Activated CD8-positive, alpha-beta memory T cell treated with anti-CD3 and anti-CD28 coated beads for 24 hours (primary cell): ENCODE measurements at regions not wholly inside any gene's neighbourhood (a gene's known extent, or its start where the extent isn't known, plus 50 kb on each side); places are given as distances from the start of the nearest gene placed in this dataset.

Source experiments
- DNase-seq: peaks from one replicate; pipeline ENCODE4 v3.0.0-alpha.2; 2020

DNA sequence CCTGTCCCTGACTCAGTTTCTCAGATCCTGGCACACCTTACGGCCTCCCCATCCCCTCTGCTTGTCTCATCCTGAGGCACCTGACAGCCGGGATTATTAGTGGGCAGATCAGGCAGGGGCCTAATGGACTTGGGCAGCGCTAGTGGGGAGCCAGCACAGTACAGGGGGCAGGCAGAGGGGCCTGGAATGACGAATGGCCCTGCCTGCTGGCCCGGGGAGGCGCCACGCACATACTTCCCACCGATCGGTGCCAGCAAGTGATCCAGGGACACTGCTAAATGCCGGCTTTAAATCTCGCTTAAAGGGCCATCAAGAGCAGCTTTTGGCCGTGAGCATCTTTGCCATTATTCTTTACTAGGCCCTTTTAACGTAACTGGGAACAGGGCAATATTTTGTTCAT, 188.4 kb downstream of the DHX35 start:
- no peak for DNase-seq

DNA sequence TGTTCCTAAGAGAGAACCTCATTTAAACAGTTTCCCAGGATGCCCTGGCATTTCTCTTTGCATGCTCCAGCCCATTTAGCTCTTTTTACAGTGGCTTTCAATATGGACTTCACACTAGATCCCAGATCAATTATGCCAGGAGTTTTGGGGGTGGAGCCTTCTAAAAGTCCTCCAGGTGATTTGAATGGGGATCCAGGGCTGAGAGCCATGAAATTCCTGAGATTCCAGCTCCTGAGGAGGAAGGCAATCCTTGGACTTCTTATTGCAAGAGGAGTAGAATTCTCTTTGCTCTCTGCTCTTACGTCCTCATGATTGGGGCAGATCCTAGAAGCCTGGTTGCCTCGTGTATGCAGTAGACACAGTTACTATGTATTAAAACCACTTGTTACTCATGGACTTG, 184.2 kb downstream of the DHX35 start:
- DNase-seq: no peak

DNA sequence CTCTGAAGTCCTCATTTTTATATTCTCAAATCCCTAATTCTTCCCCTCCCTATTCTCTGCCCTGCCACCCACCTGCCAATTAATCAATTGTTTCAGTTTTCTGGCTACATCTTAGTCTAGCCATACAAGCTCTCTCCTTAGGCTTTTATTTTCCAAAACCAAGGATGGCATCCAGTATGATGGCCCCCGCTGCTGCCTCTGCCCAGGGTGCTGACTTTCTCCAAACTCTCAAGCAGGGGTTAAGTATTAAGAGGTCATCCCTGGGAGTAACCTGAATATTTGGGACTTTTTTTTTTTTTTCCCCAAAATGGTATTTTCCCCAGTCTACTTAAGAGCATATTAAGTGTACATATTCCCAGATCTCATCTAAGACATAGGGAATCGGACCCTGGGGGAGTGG, 183.8 kb downstream of the DHX35 start:
- DNase-seq: no peak

DNA sequence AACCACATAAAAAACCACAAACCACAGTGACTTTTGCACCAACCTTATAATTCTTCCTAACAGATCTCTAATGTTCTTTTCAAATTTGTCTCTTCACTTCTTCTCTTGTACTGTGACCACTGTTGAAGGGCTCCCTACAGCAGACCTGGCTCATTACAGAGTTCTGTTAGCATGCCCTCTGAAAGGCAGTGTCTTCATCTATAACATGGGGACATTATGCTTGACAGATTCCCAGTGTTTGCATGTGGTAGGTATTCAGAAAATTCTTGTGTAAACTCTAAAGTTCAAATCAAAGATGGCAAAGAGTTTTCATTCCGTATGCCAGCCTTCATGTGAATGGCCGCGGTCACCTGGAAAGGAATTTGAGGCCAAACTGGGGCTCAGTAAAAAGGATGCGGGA, 182.6 kb downstream of the DHX35 start:
- DNase-seq: no peak

DNA sequence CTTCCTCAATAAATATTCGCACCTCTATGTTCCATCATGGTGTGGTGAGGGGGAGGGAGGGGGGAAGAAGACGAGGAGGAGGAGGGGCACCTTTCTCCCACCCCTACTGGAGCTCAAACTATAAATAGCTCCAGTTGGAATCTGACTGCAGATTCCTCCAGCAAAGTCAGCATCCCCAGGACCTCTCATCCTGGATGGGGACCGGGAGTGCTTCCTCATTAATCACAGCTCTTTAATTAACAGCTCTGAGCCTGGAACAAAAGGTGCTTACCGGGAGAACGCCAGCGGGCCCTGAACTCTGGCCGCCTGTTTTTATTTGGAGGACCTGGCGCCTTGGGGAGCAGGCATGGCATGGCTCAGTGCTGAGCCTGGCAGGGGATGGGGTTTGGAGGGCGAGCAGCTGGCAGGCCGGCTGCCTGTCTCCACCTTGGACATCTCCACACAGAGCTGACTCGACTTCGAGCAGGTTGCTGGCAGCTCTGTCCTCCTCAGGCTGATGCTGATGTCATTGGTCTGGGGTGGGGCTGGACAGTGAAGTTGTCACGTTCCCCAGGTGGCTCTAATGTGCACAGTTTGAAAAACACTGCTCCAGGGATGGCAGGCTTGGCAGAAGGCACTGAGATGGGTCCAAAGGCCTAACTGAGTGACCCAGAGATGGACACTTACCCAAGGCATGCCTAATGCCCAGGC, 180.4 kb downstream of the DHX35 start:
- no peak for DNase-seq

DNA sequence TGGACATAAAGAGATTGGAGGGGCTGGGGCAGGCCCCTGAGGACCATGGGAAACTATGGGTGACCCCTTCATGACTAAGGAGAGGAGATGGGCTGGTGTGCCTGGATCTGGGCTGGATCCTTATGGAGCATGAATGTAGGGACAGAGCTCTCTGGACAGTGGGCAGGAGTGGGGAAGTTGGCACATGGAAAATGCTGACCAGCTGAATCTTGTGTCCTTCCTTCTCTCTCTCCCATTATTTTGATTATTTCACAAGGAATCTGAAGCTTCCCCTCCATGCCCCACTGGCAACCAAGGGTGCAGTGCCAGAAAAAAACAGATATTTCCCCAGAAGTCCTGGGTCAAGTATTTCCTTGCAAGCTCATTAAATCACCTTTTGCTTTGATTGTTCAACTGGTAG, 175.2 kb downstream of the DHX35 start:
- DNase-seq: no peak

DNA sequence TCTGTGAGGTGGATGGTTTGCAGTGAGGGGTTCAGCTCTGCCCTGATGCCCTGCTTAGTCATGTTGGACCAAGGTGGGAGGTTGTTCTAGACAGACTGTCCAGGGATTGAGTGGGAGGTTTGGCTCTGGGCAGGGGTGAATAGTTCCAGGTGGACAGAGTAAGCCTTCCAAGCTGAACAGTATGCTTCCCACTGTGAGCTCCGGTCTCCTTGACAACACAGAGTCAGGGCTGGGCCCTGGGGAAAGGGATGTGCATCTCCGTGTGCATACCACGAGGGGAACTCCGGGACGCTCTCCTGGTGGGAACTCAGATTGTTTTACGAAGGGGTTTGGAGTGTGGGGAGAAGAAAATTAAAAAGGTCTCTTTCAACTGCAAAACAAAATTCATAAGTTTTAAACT, 174.7 kb downstream of the DHX35 start:
- no peak for DNase-seq

DNA sequence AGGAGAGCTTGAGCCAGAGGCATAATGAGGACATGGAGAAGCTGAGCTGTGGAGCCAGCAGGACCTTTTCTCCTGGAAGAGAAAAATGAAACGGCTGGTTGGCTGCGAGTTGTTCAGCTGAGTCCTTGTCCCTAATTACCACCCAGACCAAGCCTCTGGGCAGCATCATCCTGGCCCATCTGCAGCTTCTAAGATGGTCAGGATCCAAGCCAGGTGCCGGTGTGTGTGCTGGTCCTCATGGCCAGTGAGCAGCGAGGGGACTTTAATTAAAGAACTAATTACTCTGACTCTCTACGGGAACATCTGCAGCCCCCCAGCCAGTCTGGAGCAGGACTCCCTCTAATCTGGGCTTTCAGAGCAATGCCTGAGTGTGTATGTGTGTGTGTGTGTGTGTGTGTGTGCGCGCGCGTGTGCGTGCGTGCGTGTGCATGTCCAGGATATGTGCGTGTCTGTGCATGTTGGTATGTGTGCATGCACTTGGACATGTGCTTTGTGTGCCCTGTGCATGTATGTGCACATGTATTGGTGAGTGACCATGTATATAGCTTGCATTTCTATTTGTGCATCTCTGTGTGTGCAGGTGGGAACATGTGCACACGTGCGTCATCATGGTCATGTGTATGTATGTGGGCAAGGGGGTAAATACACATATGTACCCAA, 173.9 kb downstream of the DHX35 start:
- DNase-seq: no peak

DNA sequence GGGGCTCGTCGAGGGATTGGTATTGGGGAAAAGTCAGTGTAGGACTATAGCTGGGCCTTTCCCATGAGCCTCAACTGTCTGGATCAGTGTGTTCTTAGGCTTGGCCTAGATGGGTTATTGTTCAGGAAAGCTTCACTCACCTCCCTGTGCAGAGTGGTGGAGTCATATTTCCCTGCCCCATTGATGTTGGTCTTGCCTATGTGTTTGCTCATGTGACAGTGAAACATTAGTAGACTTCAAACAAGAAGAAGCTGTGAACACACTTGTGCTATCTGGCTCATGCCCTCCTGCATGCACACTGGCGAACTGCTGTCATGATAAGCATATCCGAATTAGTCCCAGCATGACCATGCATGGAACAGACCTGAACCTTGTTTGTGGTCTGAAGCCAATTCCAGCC, 171.1 kb downstream of the DHX35 start:
- no peak for DNase-seq

DNA sequence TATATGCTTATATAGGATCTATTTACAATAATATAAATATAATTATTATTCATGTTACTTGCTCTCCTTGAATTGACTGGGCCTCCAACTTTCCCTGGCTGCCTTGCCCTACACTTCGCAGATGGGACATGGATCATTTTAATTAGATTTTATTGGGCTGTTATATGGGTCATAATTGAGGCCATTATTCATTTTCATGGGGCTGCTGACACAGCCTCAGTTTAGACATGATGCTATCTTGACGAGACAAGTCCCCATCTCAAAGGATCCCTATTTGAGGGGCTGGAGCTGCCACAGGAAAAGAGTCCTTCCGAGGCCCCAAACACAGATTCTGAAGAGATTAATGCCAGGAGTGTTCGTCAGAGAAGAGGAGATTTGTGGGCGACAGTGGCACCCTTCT, 170.4 kb downstream of the DHX35 start:
- no peak for DNase-seq

DNA sequence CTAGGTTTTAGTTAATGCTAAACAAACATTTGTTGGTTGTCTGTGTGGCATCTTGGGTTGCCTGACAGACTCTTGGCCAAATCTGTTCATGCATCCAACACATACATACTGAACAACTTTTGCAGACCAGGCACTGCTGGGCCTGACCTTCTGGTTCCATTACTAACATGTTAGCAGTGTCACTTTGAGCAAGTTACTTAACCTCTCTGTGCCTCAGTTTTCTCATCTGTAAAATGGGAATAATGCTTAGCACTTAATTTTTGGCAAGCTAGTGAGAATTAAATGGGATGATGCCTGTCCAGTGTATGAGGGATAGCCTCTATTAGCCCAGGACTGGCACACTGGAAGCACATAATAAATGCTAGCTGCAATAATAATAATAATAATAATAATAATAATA, 169.9 kb downstream of the DHX35 start:
- no peak for DNase-seq

DNA sequence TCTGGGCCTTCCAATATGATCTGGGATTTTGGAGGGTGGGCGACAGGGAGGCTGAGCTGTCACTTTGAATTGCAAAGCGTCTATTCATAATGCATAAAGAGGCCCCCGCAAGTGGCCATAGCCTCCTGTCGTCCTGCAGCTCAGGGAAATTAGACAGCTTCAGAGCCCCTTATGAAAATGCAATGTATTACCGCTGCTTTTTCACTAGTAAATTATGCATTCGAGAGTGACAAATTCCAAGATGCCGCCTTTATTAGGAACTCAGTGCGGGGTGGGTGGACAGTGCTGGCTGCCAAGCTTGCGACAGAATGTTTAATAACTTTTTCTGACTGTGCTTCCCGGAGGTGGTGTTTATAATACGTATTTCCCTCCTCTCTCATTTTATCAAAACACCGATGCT, 168.5 kb downstream of the DHX35 start:
- no peak for DNase-seq

DNA sequence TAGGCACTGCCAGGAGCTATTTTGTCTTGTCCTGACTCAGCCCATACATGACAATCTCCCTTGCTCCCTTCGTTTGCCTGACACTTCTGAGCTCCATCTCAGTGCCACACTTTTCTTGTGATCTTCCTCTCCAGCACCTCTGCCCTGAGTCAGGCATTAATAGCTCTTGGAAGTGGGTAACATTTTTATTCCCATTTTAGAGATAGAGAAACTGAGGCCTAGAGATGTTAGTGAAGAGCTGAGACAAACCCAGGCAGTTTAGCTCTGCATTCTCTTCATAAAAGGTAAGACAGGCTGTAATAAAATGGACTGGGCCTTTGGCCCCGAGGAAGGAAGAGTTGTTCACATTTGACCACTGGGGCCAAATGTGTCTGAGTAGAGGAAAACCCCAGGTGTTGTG, 167.4 kb downstream of the DHX35 start:
- DNase-seq: no peak

DNA sequence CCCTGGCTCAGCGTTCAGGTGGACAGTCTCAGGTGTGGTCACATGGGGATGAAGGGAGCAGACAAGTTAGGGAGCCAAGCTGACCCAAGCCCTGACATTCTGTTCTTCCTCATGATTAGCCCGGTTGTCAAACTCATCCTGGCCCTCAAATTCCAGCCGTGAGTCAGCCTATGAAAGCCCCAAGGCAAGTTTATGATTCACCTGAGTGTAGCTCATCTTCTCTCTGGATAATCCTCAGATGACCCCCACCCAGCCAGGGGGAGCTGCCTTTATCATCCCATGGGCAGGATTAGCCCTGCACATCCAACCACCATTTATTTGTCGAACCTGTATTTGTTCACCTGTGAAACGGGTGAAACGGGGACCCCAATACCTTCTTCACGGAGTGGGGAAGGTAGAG, 161.9 kb downstream of the DHX35 start:
- DNase-seq: no peak

DNA sequence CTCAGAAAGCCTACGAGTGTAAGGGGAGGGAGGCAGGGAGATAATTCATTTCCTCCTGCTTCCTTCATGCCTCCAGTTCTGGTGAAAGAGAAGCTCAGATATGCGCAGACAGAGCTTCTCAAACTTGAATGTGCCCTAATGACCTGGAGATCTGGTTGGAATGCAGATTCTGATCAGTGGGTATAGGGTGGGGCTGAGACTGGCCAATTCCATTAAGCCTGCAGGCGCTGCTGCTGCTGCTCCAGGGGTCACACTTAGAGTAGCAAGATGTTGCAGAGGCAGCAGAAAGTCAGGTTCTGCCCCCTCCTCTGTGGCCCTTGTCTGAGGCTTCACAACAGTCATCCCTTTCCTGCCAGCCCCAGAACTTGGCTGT, 161.0 kb downstream of the DHX35 start:
- no peak for DNase-seq

DNA sequence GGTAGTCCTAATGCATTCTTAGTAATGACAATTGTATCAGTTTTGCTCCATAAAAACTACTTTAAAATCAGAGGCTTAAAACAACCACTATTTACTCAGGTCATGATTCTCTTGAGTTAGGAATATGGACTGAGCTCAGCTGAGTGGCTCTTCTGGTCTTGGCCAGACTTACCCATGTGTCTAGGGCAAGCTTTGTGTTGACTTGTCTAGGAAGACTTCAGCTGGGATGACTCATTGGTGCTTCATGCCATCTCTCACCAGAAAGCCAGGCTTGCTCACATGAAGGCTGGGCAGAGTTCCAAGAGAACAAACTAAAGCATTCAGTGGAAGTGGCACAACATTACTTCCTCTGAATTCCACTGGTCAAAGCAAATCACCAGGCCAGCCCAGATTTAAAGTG, 155.3 kb downstream of the DHX35 start:
- no peak for DNase-seq

DNA sequence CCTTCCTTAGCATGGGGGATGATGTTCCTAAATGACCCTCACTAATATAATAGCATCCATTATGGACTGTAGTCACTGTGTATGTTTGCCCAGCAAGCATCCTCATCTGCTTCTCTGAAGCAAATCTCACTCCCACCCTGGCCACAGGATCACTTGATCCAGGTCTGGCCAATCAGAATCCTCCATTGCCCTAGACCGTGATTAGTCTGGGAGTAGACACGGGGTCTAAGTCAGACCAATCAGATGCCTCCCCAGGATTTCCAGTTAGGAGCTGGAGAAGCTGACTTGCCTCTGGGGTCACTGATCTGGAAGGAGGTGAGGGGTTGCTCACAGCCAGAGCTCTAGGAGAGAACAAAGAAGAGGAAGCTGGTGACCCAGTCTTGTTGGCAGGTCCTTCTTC, 153.9 kb downstream of the DHX35 start:
- no peak for DNase-seq

DNA sequence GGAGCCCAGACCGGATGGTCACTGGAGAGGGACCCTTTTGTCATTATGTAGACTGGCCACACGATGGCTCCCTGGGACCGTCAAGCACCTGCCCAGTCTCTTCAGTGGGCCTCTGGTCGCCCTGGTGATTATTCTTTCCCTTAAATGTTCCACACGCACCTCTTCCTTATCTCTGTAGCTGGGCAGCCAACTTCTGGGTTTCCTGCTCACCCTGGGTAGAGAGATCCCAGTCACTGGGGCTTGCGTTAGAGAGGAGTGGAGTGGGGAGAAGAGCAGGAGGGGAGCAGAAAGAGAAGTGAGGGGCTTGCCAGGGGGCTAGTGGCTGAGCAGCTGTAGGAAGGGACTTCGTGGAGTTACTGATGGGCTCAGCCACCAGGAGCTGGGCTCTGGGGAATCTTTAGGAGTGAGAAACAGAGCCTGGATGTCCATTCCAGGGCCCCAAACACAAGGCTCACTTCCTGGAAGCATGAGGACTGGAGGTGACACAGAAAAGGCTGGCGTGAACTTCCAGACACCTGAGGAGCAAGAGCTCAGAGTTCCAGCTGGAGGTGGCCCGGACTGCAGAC, 150.1 kb downstream of the DHX35 start:
- DNase-seq: no peak

DNA sequence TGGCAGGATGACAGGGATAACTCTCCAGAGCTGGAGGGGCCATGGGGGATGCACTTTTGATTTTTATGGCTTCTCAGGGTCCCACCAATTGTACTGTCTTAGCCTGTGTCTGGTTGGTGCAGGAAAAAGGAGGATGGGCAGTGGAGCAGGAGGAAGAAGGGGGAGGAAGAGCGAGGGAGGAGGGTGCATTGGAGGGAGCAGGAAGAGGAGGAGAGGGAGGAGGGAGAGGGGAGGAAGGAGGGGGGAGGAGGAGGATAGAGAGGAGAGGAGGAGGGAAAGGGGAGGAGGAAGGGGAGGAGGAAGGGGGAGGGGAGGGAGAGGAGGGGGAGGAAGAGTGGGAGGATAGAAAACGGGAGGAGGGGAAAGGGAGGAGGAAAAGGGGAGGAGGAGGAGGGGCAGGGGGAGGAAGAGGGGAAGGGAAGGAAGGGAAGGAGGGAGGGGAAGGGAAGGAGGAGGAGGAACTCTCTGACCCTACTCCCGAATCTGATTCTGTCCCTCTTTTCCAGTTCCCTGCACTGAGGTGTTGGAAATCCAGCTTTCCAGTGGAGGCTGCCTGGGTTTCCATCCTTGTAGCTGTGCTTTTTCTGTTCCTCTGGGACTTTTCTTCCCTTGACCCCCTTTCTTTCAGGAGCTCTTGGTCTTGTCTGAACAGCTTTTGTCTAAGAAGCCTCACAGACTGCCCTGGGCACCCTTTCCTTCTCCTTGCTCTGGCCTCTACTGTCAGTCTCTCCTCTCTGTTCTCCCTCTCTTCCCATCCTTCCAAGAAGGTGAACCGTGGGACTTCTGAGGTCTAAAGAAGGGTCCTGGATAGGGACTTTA, 149.4 kb downstream of the DHX35 start:
- DNase-seq: no peak

DNA sequence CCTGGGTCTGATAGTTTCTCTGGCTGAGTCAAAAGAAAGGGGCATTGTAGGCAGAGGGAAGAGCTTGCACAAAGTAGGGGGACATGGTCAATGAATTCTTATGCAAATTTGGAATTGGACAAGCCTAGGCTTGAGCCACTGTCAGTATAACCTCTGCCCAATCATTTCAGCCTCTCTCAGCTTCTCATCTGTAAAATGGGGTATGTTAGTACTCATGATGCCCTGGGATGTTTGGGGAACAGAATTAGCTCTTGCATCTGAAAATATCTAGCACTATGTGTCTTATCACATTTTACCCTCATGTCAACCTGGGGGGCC, 148.6 kb downstream of the DHX35 start:
- no peak for DNase-seq

DNA sequence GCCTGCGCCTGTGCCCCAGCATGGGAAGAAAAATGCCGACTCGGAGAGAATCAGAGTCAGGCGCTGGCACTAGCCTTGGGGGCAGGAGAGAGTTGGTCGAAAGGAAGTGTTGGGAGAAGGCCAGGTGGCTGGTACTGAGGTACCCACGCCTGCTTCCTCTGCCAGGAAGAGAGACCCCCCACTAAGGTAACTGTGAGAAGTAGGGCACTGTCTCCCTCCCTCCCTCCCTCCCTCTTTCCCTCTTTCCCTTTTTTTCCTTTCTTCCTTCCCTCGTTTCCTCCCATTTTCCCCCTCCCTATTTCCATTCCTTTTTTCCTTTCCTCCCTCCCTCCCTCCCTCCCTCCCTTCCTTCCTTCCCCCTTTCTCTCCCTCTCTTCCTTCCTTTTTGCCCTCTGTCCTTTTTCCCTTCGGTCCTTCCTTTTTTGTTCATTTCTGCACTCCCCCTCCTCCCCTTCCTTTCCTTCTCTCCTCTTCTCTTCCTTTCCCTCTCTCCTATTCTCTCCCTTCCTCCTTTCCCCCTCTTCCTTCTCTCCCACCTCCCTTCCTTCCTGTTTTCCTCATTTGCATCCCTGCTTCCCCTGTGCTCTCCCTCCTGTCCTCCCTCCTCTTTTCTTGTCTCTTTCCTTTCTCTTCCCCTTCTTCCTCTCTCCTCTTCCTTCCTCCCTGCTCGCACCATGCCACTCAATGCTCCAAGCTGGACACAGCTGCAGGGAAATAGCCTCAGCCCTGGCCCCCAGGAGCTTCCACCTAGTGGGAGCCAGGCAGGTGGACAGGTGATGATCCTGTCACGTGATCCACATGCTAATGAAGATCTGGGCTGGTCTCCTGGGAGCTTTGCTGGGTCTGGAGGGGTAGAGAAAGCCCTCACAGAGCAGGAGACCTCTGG, 148.0 kb downstream of the DHX35 start:
- DNase-seq: no peak

DNA sequence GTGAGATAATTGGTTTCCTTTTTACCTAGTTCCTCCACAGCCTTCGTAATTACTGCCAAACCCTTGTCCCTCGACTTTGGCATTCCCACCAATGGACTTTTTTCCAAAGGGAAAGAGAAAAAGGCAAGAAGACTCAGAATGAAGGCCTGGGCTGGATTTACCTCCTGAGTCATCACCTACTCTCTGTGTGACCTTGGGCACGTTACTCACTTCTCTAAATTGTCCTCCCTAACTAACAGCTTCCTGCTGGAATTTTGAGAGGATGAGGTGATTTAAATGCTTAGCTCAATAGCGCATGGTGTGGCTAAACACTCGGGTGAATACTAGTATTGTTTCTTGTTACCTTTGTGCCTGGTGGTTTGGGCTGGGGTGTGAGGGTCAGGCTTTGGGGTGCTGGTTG, 146.6 kb downstream of the DHX35 start:
- no peak for DNase-seq

DNA sequence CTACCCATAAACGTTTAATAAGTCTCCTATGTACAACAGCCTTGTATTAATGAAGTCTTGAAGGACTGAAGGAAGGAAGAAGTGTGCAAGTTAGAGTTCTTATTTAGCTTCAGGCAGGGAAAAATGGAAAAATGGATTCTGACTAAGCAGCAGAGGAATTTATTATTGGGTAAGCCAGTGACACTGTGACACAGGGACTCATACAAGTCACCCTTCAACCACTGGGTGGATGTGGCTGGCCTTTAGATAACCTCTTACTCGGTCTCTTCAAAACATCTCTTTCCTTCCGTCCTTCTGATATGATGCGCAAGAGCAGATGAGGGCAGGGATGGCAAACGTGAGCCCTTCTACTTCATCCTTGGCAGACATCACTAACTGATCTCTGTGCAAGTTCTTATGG, 145.6 kb downstream of the DHX35 start:
- DNase-seq: no peak
